ENCODE measurements at regions not wholly inside any gene's neighbourhood (a gene's known extent, or its start where the extent isn't known, plus 50 kb on each side); places are given as distances from the start of the nearest gene placed in this dataset.

- no peak for DNase-seq (ENCODE audit: low read depth, low spot score)
Measured at GRCh38 chr4:4694296-4694772, 152.5 kb upstream of the STX18 start.

GRCh38 chr4:4693755-4694295 lies 152.0 kb upstream of the STX18 start:
- no peak for DNase-seq (ENCODE audit: low read depth, low spot score)

GRCh38 chr4:4693258-4693657 lies 151.4 kb upstream of the STX18 start:
- DNase-seq (ENCODE audit: low read depth, low spot score) = no peak

- DNase-seq (ENCODE audit: low read depth, low spot score) = no peak
Measured at GRCh38 chr4:4690854-4691253, 149.0 kb upstream of the STX18 start.

- DNase-seq (ENCODE audit: low read depth, low spot score) = no peak
Measured at GRCh38 chr4:4689694-4690440, 148.0 kb upstream of the STX18 start.

- no peak for DNase-seq (ENCODE audit: low read depth, low spot score)
Measured at GRCh38 chr4:4687935-4688727, 146.3 kb upstream of the STX18 start.

- DNase-seq (ENCODE audit: low read depth, low spot score) = no peak
Measured at GRCh38 chr4:4687100-4687499, 145.3 kb upstream of the STX18 start.

GRCh38 chr4:4685810-4686795 lies 144.3 kb upstream of the STX18 start:
- no peak for DNase-seq (ENCODE audit: low read depth, low spot score)

- DNase-seq (ENCODE audit: low read depth, low spot score) = no peak
Measured at GRCh38 chr4:4681653-4682052, 139.8 kb upstream of the STX18 start.

GRCh38 chr4:4680758-4681157 lies 138.9 kb upstream of the STX18 start:
- DNase-seq (ENCODE audit: low read depth, low spot score) = no peak

GRCh38 chr4:4680243-4680642 lies 138.4 kb upstream of the STX18 start:
- DNase-seq (ENCODE audit: low read depth, low spot score) = no peak

GRCh38 chr4:4677556-4678522 lies 136.0 kb upstream of the STX18 start:
- DNase-seq (ENCODE audit: low read depth, low spot score) = no peak

GRCh38 chr4:4675641-4676040 lies 133.8 kb upstream of the STX18 start:
- DNase-seq (ENCODE audit: low read depth, low spot score) = no peak

- no peak for DNase-seq (ENCODE audit: low read depth, low spot score)
Measured at GRCh38 chr4:4675051-4675581, 133.3 kb upstream of the STX18 start.

GRCh38 chr4:4673070-4673469 lies 131.2 kb upstream of the STX18 start:
- DNase-seq (ENCODE audit: low read depth, low spot score) = no peak

- no peak for DNase-seq (ENCODE audit: low read depth, low spot score)
Measured at GRCh38 chr4:4672402-4672801, 130.6 kb upstream of the STX18 start.

- no peak for DNase-seq (ENCODE audit: low read depth, low spot score)
Measured at GRCh38 chr4:4671774-4672349, 130.0 kb upstream of the STX18 start.

- no peak for DNase-seq (ENCODE audit: low read depth, low spot score)
Measured at GRCh38 chr4:4670869-4671268, 129.0 kb upstream of the STX18 start.

GRCh38 chr4:4668355-4669210 lies 126.7 kb upstream of the STX18 start:
- DNase-seq (ENCODE audit: low read depth, low spot score) = no peak
